ENCODE measurements at regions not wholly inside any gene's neighbourhood (a gene's known extent, or its start where the extent isn't known, plus 50 kb on each side); places are given as distances from the start of the nearest gene placed in this dataset.
"Not testable (repeated sequence)": the region's sequence is repeated elsewhere in the genome, so short reads cannot be mapped to it uniquely, and the experiment has no call there.

DNA sequence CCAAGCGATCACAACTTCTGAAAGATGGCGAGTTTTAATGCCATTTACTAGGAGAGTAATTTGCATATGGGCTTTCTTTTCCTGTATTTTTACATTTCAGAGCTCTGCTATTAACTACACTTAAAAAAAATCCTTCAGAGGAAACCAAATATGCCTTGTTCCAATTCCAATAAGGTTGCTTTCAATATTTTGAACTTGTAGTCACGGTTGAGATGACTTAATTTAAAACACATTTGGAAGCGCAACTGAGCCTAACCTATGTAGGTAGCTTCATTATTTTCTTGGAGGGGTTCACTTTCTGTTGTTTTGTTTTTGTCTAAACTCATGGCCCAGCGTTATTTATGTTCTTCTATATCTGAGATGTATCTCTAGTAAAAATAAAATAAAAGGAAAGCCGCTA is 93.4 kb downstream of the BLID start:
- DNase-seq (ENCODE audit: low spot score) = no peak

DNA sequence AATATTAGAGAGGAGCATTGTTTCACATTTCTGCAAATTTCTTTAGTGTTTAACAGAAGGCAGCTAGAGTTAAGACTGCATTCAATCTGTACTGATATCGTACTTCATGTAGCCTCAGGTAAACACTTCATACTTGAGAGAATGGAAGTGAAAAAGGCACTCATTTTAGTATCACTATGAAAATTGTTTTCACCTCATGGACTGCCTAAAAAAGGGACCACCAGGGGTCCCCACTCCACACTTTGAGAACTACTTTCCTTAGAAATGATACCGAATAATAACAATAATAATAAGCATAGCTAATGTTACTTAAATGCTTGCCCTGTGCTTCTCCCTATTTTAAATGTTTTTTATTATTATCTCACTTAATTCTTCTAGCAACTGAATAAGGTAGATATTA is 95.1 kb downstream of the BLID start:
- no peak for DNase-seq (ENCODE audit: low spot score)

DNA sequence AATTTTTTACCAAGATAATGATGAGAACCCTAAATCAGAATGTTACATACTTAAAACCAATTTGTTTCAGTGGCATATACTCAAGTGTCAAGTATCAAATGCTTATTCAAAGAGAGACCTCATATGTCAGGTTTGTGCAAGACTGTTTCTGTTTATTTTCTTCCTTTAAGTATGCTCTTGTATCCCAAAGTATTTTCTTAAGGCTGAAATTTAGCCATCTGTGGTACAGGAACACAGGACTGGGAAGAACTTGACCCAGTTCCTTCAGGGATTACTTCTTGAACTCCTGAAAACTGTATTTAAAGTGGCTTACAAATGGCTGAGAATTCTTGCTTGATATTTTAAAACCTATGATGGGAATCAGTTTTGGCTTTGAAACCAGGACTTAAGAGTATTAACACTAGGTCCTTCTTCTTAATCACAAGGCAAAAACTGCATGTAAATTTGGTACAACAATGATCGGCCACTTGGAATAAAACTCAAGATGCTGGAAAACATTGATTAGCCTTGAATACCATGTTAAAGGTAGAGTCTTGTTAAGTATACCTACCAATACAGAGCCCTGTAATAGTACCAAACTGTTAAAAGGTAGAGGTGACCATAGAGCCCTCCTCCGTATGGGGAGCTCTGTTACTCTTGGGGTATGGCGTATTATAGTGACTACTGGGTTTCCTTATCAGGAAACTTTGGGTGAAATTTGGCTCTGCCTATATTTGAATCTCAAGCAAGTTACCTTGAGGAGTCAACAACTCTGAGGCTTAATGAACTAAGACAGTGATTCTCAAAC is 95.9 kb downstream of the BLID start:
- DNase-seq (ENCODE audit: low spot score) = no peak

DNA sequence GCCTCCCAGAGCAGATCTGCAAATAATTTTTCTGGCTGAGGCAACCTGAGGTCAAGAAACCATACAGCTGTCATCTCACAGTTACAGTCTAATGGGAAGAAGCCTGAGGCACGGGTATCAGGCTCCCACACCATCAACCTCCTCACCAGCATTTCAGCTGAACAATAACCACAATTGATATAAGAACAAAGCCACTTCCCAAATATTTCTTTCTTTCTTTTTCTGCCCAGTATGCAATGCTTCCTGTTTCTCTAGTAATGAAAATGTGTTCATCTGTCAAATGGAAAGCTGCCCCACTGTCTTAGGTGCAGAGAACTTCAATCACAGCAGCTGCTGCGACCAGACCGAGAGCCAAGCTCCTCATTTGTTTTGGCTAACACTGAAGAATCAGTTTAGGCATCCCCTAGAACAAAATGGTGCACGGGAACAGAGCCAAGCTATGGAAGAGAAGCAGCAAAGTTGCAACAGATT is 108.4 kb downstream of the BLID start:
- no peak for DNase-seq (ENCODE audit: low spot score)

DNA sequence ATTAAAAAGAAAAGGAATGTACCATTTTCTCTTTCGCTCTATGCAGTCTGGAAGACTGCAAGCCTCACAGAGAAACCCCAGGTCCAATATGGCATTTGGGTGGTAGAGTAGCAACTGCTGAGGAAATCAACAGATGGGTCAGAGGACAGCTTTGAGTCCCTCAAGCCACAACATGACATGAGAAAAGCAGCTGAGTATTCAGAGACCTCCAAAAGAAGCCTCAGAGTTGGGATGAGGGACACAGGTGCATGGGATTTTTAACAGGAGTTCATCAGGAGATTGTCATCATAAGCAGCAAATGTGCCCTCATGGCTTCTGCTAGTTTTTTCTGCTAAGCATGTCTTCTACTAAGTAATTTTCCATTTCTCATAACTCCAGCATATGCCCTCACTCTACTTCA is 111.6 kb downstream of the BLID start:
- no peak for DNase-seq (ENCODE audit: low spot score)

DNA sequence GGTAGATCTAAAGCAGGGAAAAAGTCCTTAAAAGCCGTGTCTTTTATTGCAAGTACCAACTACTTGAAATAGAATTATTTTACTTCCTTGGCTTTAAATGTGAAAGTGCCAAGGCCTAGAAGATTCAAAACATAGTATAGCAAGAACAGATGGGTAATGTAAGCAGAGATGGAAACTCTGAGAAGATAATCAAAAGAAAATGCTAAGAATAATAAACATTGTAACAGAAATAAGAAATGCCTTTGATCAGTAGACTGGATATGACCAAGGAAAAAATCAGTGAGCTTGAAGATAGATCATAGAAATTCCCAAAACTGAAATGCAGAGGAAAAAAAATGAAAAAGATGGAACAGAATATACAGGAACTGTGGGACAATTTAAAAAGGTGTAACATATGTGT is 113.1 kb downstream of the BLID start:
- DNase-seq (ENCODE audit: low spot score) = no peak

DNA sequence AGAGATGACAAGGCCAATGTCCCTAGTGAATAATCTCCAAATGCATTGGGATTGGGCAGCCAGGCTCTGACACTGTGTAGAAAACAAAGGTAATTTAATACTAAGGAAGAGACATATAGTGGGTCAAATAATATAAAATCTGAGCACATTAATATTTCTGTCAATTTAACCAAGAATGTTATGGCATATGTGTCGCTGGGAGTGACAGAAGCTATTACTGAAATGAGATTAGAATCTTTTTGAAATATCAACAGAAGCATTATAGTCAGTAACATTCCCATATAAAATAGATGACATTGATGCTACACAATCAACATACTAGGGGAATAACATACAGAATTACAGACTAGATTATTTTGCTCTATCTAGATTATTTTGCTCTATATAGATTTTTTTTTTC is 114.0 kb downstream of the BLID start:
- no peak for DNase-seq (ENCODE audit: low spot score)

DNA sequence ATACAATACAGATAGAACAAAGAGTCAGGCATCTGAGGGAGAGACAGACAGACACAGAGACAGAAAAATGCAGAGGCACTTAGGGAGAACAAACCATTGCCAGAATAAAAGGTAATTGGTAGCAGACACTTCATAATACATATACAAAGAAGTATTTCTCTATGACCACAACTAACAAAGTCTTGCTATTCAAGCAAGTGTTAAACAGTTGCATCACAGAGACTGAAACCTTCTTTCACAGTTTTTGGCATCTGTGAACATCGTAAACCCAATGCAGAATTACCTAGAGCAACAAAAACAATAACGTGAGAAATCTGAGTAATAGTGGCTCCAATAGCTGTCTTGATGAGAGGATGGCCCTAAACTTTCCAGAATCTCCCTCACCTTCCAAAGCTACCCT is 116.4 kb downstream of the BLID start:
- DNase-seq (ENCODE audit: low spot score) = no peak

DNA sequence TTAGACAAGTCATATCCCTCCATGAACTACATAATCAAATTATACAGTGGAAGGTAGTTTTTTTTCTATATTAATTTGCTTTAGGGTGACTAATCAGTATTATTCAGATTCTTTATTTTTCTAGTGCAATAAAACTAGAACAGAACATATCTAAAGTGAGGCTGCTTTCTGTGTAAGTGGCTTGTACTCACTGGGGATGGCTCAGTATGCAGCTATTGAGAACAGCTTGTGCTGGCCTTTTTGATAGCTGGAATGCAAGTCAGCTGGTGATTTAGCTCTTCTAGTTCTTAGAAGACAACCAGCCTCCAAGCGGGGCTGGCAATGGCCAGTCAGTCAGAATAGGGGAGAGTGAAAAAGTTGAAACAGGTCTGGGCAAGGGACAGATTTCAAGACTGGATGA is 119.4 kb downstream of the BLID start:
- no peak for DNase-seq (ENCODE audit: low spot score)

DNA sequence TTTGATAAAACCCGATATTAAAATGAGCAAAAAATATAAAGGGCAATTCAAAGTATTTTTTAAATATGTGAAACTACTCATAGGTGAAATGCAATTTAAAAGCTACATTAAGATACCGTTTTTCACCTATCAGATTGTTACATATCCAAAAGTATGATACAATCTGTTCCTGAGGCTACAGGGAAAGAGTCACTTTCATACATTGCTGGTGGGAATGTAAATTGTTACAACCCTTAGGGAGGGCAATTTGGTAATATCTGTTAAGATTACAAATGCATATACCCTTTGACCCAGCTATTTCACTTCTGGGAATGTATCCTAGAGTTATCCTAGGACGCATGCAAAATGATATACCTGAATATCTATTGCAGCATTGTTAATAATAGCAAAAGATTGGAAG is 132.1 kb downstream of the BLID start:
- no peak for DNase-seq (ENCODE audit: low spot score)

DNA sequence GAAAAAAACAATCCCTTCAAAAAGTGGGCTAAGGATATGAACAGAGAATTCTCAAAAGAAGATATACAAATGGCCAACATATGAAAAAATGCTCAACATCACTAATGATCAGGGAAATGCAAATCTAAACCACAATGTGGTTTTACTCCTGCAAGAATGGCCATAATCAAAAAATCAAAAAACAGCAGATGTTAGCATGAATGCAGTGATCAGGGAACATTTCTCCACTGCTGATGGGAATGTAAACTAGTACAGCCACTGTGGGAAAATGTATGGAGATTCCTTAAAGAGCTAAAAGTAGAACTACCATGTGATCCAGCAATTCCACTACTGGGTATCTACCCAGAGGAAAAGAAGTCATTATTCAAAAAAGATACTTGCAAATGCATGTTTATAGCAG is 138.1 kb downstream of the BLID start:
- not testable (repeated sequence) for DNase-seq (ENCODE audit: low spot score)

DNA sequence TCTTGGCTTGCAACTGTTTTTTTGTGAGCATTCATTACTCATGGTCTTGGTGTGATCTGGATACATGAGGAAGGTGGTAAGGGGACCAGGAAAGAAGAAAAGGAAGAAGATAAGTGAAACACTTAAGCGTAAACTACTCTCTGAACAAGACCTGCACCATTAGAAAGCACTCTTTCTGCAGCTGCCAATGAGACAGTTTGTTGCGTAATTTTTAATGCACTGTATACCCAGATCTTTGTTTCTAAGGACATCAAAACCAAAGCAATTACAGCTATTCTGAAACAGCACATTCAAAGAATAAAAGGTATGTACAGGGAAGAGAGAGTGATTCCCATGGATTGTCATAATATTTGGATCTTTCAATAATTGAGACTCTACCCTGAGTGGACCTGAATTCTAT is 147.4 kb downstream of the BLID start:
- no peak for DNase-seq (ENCODE audit: low spot score)

DNA sequence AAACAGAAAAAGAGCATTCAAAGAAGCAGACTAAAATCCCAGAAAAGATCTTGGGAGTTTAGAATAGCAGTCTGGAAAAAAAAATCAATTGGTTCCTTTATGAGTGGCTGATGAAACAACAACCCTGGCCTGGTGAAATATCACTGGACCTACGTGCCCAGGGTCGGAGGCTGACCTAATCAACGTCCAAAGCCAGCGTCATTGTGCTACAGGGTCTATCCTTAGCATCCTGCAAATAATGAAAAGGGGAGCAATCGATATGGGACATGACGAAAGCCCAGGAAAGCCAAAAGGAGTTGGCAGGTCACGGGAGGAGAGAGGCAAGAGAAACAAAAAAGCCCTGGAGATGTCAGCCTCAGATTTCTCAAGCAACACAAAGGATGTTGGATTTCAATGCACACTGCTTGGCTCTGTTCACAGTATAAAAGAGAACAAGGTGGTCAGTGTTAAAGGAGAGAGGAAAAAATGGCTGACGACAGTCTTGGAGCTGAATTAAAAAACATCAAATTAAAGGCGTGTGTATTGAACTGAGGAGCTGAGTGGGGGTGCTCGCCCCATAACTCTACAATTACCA is 148.8 kb downstream of the BLID start:
- DNase-seq (ENCODE audit: low spot score) = no peak

DNA sequence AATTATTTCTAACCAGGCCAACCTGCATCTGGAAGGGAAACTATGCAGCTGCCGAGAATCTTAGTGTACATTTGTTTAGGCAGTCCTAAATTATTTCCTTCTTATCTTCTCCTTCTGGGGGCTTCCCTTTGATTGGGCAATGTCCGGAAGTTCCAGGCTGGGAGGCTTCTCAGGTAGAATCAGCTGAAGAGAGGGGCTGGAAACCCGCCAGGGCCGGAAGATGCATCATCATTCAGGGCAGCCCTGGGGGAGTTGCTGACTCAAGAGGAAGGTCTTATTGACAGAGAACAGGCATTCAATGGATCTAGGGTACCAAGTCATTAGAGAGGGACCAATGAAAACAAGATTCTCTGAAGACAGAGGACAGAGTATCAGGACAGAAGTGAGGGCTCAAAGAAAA is 150.7 kb downstream of the BLID start:
- no peak for DNase-seq (ENCODE audit: low spot score)

DNA sequence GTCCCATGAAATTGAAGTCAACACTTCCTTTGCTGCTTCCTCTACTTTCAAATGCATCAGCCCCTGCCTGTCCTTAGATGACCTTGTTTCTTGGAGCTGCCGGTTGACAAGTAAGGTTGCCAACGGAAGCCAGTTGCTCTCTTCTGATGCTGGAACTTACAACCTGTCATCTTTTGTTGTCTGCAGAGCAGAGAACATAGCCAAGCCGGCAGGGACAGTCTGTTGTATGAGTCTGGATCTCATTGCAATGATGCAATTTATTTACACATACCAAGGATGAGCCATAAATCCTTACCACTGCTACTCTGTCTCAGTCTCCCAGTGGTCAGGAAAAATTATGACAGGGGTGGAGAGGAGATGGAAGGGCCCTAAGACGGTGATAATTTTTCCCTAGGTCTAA is 151.4 kb downstream of the BLID start:
- no peak for DNase-seq (ENCODE audit: low spot score)

DNA sequence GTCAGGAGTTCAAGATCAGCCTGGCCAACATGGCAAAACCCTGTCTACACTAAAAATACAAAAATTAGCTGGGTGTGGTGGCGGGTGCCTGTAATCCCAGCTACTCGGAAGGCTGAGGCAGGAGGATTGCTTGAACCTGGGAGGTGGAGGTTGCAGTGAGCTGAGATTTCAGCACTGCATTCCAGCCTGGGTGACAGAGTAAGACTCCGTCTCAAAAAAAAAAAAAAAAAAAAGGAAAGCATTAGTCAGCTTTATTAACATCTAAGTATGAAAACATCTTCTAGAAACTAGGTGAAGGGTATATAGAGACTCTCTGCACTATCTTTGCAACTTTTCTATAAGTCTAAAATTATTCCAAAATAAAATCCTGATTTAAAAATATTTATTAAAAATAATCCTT is 152.2 kb downstream of the BLID start:
- DNase-seq (ENCODE audit: low spot score) = not testable (repeated sequence)

DNA sequence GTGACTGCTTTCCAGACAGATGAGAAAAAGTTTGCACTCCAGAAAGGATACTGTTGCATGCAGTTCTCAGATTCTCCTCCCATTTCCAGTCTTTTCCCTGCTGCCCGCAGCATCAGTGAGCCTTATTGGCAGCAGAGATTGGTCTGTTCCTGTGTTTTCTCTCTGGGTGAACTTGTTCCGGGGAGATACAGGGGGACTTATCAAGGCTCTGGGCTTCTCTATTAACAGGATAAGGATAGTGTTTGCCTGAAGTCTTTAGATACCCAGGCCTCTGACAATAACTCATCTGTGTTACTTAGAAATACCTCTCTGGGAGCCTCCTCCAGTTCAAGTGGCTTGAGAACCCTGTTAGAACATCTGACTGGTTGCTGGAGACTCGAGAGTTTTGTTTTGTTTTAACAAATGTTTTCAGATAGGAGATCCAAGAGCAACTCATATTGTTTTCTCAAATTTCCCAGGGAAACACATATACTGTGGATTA is 154.7 kb downstream of the BLID start:
- DNase-seq (ENCODE audit: low spot score) = no peak

DNA sequence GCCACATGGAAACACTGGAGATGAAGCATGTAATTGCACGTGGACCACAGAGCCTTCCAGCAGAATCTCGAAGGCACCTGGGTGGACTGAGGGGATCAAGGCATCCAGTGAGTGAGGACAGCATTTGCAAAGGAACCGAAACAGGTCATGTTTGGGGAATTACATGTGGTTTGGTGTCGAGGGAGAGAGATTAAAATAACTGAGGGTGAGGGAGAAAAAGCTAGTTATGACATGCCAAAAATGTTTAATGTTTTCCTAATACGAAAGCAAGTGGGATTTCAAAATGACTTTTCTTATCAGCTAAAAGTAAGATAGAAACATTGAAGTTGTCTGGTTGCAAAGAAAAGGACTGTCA is 157.1 kb downstream of the BLID start:
- DNase-seq (ENCODE audit: low spot score) = no peak

DNA sequence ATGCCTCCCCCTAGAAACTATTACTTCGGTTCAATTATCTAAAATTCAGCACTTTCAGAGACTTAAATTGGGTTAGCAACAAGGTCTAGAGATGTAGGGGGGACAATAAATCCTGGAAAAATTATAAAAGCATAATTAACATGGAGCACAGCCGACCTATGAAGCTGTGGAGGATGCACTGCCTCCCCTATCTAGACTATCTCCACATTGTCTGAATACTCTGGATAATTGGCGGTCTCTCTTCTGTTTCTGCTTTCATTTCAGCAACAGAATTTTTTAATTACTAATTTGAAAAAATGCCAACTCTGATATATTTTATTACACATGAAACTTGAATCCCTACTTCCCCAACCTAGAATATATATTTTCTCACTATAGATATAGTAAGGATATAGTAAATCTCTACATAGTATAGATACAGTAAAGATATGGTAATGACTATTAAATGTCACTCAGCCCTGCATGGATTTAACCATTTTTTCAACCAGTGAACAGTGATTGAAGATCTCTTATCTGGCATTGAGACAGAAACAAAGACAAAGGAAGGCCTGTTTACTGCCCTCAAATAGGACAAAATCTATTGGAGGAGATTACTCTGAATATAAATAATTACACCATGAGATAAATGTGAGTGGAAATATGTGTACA is 157.6 kb downstream of the BLID start:
- DNase-seq (ENCODE audit: low spot score) = no peak

DNA sequence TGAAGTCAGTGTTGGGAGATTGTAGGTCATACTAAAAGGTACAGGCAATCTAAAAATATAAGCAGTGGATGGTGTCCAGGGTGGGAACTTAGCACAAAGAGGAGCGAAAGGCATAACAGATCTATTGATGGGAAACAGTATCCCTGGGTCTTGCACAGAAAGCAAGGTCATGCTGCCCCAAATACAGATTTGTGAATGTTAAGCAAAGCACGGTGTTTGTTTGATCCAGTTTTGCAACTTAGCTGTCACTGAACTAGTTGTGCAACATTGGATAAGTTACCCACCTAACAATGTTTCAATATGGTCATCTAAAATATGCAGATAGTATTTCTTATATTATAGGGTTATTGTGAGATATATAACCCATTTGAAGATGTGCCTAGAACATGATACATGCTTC is 162.9 kb downstream of the BLID start:
- no peak for DNase-seq (ENCODE audit: low spot score)

DNA sequence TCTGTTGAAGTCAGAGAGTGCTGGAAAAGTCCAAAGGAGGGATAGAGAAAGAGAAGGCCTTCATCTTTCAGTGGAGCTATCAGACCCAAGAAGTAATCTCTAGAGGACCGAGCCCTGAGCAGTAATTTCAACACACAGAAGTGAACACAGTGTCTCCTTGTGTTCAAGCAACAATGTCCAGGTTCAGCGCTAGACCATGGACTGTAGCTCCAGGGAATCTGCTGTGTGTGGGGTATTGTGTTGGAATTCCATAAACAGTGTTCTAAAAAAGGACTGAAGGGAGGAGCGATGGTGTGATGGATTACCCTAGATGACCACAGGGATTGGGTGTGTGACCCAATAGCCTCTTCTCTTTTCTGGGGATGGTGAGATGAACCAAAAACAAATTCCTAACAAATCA is 165.9 kb downstream of the BLID start:
- no peak for DNase-seq (ENCODE audit: low spot score)

DNA sequence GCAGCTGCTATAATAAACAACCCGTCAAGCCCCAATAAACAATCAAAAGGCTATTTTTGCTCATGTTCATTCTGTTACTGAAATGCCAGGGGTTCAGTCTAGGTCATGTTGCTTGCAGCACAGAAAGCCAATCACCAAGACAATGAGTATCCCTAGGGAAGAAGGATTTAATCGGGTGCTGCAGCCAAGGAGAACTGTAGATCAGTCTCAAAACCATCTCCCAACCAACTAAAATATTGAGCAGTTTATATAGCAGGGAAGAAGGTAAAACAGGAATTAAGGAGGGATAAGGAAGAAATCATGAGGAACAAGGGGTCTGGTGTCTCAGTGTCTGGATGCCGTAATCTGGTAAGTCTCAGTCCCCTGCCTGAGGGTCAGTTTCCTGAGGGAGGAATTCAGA is 169.5 kb downstream of the BLID start:
- DNase-seq (ENCODE audit: low spot score) = no peak

DNA sequence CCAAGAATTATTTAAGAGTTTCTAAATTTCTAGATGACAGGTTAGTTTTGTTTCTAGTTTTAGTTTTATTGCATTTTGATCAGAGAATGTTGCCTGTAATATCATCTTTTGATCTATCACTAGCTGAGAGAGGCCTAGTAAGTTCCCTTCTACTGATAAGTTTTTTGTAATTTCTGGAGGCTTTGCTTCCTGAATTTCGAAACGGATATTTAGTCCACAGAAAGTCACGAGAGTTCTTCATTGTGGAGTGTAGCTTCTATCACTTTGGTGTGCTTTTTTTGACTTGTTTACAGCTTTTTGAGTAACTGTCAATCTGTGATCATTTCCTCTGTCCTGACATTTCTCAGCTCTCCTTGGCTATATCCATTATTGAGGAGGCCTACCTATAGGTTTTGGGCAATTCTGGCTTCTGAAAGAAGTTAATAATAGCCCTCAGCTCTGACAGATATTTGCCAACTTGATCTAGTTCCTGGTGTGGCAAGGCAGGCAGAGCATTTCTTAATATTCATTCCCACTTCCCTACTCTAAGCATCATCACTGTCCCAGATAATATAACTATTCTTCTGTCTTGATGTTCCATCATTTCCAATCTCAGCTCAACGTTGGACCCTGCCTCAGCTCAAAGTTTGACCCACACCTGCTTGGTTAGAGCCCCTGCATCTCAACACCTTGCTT is 171.3 kb downstream of the BLID start:
- no peak for DNase-seq (ENCODE audit: low spot score)
